ENCODE measurements at regions not wholly inside any gene's neighbourhood (a gene's known extent, or its start where the extent isn't known, plus 50 kb on each side); places are given as distances from the start of the nearest gene placed in this dataset.

DNA sequence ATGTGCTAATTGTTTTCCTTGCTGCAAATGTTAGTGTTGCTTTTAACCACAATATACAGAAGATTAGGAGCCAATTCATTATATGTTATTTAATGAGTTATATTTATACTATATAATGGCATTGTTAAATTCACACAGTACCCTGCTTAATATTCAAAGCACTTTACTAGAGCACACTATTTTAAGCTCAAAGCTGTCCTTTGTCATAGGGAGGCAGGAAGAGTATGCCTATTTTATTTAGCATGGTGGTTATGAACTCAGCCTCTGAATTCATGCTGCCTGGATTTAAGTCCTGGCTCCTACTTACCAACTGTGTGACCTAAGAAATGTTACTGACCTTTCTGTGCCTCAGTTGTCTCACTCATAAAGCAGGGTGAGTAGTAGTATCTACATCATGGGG, 80.5 kb downstream of the FASTKD2 start:
- in situ Hi-C loops (cut with HindIII; ENCODE audit: low sequenced_read_pairs) = no loop called here
- DNase-seq (ENCODE audit: low spot score) = peak; percentile 11

DNA sequence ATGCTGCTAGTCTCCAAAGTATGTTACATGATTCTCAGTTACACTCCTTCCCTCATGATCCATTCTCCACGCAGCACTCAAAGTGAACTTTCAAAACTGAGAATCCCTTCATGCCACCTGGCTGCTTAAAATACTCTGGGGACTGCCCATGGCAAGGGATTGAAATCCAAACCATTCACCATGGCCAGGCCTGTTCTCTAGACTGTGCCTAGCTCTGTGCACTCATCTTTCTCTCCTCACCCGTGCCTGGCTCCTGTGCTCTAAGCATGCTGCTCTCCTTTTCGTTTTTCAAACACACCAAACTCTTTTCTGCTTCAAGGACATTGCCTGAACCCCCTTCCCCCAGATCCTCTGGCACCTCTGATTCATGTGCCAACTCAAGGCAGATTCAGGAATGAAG, 80.9 kb downstream of the FASTKD2 start:
- in situ Hi-C loops (cut with HindIII; ENCODE audit: low sequenced_read_pairs) = no loop called here
- no peak for DNase-seq (ENCODE audit: low spot score)

GRCh38 chr2:206846981-206847834, 81.8 kb downstream of the FASTKD2 start:
- in situ Hi-C loops (cut with HindIII; ENCODE audit: low sequenced_read_pairs) = no loop called here
- DNase-seq (ENCODE audit: low spot score) = peak; percentile 87

GRCh38 chr2:206850369-206850768, 85.0 kb downstream of the FASTKD2 start:
- in situ Hi-C loops (cut with HindIII; ENCODE audit: low sequenced_read_pairs) = no loop called here
- DNase-seq (ENCODE audit: low spot score) = no peak

GRCh38 chr2:206851521-206851920, 86.1 kb downstream of the FASTKD2 start:
- in situ Hi-C loops (cut with HindIII; ENCODE audit: low sequenced_read_pairs) = no loop called here
- DNase-seq (ENCODE audit: low spot score) = peak; percentile 69

GRCh38 chr2:206853915-206854314, 85.4 kb upstream of the CPO start:
- in situ Hi-C loops (cut with HindIII; ENCODE audit: low sequenced_read_pairs) = no loop called here
- DNase-seq (ENCODE audit: low spot score) = no peak

GRCh38 chr2:206855585-206856433, 83.5 kb upstream of the CPO start:
- in situ Hi-C loops (cut with HindIII; ENCODE audit: low sequenced_read_pairs) = no loop called here
- no peak for DNase-seq (ENCODE audit: low spot score)

- in situ Hi-C loops (cut with HindIII; ENCODE audit: low sequenced_read_pairs) = no loop called here
- no peak for DNase-seq (ENCODE audit: low spot score)
Observed at GRCh38 chr2:206856513-206856912, 82.8 kb upstream of the CPO start.

DNA sequence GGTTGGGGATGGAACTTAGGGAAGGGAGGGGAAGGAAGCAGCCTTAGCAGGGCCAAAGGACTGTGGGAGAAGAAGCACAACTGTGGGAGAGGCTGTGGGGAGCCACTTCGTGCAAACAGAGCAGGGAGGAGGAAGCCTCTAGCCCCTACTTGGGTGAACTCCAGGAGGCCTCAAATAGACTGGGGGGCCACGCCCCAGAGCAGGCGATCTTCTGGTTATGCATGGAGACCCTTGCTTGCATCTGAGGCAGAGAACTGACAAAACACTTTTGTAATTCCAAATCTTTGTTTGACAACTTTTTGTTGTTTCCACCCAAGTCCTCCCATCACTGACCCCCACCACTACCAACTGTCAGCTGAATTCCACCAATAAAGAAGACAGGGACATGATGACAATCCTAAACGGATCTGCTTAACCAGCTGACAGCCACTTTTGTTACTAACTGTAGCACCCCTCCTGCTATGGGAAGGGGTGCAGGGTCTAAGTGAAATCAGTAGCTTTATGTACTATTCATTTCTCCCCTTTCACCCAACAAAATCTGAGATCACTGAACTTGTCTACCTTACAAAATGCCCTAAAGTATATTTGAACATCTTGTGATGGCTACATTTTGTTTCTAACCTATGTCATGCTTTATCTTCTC, 80.5 kb upstream of the CPO start:
- in situ Hi-C loops (cut with HindIII; ENCODE audit: low sequenced_read_pairs) = no loop called here
- no peak for DNase-seq (ENCODE audit: low spot score)

DNA sequence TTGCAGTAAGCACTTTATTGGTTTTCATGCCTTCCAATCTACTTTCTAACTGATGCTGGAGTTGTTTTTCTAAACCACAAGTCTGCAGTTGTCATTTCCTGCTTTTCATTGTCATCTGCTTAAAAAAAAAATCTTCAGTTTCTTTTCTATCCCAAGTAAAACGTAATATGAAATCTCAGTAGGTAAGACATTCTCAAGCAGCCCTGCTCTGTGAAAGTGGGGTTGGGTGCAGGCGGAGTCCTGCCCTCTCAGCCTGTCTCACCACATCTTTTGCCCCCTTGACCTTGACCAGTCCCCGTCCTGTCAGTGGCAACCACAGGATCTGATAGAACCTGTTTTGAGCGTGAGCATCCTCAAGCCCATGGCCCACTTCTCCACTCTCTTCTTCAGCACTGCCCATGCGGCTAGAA, 80.0 kb upstream of the CPO start:
- in situ Hi-C loops (cut with HindIII; ENCODE audit: low sequenced_read_pairs) = no loop called here
- no peak for DNase-seq (ENCODE audit: low spot score)

DNA sequence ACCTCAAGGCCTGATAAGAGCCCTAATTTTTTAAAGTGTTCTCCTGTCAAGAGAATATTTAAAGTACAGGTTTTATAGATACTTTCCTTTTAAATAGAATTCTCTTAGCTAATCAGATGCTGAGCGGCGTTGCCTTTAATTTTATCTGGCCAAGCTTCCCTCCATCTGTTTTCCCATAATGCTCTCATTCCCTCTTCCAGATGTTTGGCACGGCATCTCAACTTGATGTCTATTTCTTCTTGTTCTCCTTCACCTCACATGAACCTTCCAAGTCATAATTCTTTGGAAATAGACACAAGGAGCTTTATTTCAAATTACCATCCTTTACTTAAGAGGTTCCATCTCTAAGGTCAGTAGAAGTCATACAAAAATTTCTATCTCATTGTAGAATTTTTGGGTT, 76.1 kb upstream of the CPO start:
- in situ Hi-C loops (cut with HindIII; ENCODE audit: low sequenced_read_pairs) = no loop called here
- DNase-seq (ENCODE audit: low spot score) = no peak

DNA sequence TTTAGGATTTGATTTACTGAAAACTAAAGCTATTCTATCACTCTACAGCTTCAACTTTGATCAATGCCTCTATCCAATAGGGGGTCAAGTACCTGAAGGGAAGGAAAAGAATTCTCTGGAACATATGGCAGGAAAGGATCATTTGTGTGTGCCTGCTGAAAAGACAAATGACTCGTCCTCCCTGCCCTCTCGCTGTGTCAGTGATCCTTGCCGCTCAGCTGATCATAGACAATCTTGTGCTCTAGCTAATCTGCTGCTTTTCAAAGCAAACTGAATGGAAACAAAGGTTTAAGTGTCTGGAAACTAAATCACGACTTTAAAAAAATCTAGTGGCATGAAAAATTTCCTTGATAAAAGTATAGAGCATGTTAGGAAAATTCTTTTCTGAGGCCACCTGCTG, 75.6 kb upstream of the CPO start:
- in situ Hi-C loops (cut with HindIII; ENCODE audit: low sequenced_read_pairs) = no loop called here

GRCh38 chr2:206867006-206867405, 72.3 kb upstream of the CPO start:
- DNase-seq (ENCODE audit: low spot score) = no peak
- in situ Hi-C loops (cut with HindIII; ENCODE audit: low sequenced_read_pairs) = no loop called here

More for the DNA sequence above, 75.6 kb upstream of the CPO start:
- DNase-seq (ENCODE audit: low spot score) = no peak

DNA sequence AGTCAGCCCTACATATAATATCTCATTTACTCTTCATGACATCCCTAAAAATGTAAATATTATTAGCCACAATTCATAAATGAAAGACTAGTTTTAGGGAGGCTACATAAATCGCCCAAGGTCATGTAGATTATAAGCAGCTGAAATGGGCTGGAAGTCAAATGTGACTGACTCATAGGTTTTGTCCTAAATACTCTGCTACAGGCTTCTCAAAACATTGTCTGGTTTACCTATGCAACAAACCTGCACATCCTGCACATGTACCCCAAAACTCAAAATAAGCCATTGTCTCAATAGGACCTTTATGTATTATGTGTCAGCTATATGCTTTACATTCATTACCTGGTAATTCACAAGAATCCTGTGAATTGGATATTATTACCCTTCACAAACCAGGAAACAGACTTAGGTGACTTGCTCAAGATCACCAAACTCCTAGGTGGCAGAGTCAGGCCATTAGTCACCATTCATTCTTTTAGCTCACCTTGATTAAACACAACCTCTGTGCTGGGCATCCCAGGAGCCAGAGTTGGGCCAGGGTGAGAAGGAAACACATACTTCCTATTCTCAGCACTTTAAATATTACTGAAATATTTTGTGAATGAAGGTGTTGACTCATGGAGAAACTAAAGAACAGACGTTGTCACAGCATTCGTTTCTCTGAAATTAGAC, 69.4 kb upstream of the CPO start:
- in situ Hi-C loops (cut with HindIII; ENCODE audit: low sequenced_read_pairs) = no loop called here
- DNase-seq (ENCODE audit: low spot score) = no peak

GRCh38 chr2:206873423-206873822, 65.9 kb upstream of the CPO start:
- in situ Hi-C loops (cut with HindIII; ENCODE audit: low sequenced_read_pairs) = no loop called here
- DNase-seq (ENCODE audit: low spot score) = peak; percentile 59

GRCh38 chr2:206875701-206876100, 63.6 kb upstream of the CPO start:
- no peak for DNase-seq (ENCODE audit: low spot score)
- in situ Hi-C loops (cut with HindIII; ENCODE audit: low sequenced_read_pairs) = no loop called here

GRCh38 chr2:206876216-206876860, 63.0 kb upstream of the CPO start:
- DNase-seq (ENCODE audit: low spot score) = peak; percentile 21
- in situ Hi-C loops (cut with HindIII; ENCODE audit: low sequenced_read_pairs) = no loop called here

GRCh38 chr2:206881708-206882410, 57.5 kb upstream of the CPO start:
- no peak for DNase-seq (ENCODE audit: low spot score)
- in situ Hi-C loops (cut with HindIII; ENCODE audit: low sequenced_read_pairs) = no loop called here

Data from G401 (cell line).